IPS-15b (cell line): ENCODE measurements at regions not wholly inside any gene's neighbourhood (a gene's known extent, or its start where the extent isn't known, plus 50 kb on each side); places are given as distances from the start of the nearest gene placed in this dataset.

Experiments used
- H3K27me3 ChIP-seq: one replicate; pipeline ENCODE4 v1.6.1; 2013; ENCODE audit warnings: low read length; ENCODE audit not compliant: control insufficient read depth, insufficient read depth
- H3K36me3 ChIP-seq: one replicate; pipeline ENCODE4 v1.6.1; 2013; ENCODE audit warnings: low read length; ENCODE audit not compliant: control insufficient read depth, insufficient read depth
- H3K4me1 ChIP-seq: one replicate; pipeline ENCODE4 v1.6.1; 2013; ENCODE audit warnings: mild to moderate bottlenecking, low read length; ENCODE audit not compliant: control insufficient read depth, insufficient read depth
- H3K4me3 ChIP-seq: one replicate; pipeline ENCODE4 v1.5.1; 2013; ENCODE audit warnings: low read depth, low read length
- H3K9ac ChIP-seq: one replicate; pipeline ENCODE4 v1.6.1; 2013; ENCODE audit warnings: low read depth, mild to moderate bottlenecking, low read length
- H3K9me3 ChIP-seq: one replicate; pipeline ENCODE4 v1.6.1; 2013; ENCODE audit warnings: mild to moderate bottlenecking, low read length; ENCODE audit not compliant: control insufficient read depth, insufficient read depth

DNA sequence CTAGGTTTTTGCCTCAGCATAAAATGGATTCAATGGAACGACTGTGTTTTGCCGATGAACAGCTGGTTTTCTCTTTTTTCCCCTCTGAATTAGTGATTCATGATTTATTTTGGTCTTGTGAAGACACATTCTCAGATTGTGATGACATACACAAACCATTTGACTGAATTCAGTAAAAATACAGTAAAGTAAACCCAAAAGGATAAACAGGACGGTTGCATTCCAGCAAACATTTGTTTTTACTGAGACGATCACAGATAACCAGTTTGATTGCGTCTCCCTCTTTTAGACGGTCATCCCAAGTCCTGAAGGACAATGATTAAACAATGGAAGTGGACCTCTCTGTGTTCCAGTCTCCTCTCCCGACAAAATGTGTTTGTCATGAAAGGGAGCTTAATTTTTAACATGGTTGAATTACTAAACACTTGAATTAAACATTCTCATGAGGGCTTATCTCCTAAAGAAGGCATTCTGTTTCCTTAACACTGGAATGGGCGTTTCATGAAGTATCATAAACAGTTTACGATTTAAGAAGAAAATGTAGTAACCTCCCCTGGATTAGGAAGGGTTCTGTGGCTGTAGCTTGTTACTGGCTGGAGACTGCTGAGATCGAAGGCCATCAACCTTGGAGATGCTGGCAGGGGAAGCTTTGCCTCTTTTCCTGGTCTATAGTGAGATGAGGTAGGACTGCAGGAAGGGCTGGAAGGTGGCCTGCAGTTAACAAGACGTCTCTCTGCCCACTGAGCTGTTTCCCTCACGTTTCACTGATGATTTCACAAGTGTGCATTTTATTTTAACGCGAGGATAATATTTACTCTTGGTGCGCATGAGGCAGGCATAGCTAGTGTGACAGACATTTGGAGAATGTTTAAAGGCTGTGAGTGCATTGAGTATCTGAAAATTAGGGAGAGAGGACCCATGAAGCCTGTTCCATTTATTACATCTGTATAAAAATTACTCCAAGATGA lies 457.9 kb downstream of the FGF9 start:
- no peaks in the 10 kb centered on the region for H3K36me3 ChIP-seq
- no peak overlapping the region for H3K9ac ChIP-seq
- no peaks in the 10 kb centered on the region for H3K27me3 ChIP-seq
- H3K4me3 ChIP-seq = no peak overlapping the region
- H3K9me3 ChIP-seq = no peaks in the 10 kb centered on the region
- H3K4me1 ChIP-seq = no peaks in the 10 kb centered on the region

DNA sequence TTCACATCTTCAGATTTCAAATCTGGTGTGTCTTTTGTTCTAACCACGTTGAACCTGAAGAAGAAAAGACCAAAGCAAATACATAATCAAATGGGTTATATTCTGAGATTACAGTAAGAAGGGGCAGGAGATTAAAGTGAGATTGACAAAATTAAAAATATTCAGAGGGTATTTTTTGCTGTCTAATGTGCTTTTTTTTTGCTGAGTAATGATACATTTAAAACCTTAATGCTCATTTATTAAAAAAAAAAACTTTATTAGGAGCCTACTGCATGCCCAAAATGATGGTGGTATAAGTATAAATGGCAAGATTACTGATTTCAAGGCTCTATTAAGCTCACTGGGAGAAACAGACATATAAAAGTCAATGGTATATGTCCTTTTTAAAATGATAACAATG lies 459.4 kb downstream of the FGF9 start:
- Histone ChIP-seq H3K36me3 (no peaks in the 10 kb centered on the region), H3K4me1 (no peaks in the 10 kb centered on the region)

DNA sequence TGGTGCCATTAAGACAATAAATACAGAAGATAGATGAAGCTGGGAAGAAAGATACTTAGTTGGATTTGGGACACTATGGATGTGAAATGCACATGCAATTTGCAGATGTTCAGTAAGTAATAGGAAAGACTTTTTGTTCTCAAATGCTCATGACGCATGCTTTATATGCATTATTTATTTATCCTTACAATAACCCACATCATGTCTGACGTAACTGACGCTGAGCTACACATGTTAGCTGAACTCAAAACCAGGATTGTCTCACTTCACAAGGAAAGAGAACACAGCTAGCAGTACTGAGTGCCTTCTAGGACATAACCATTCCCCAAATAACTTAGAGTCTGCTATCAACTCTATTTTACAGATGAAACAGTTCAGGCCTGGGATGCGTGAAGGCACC lies 463.4 kb downstream of the FGF9 start:
- H3K4me3 ChIP-seq = no peak overlapping the region
- no peaks in the 10 kb centered on the region for H3K9me3 ChIP-seq
- no peaks in the 10 kb centered on the region for H3K27me3 ChIP-seq
- H3K4me1 ChIP-seq = no peaks in the 10 kb centered on the region
- H3K36me3 ChIP-seq = no peaks in the 10 kb centered on the region
- H3K9ac ChIP-seq = no peak overlapping the region

More for the DNA sequence above, 459.4 kb downstream of the FGF9 start:
- Histone ChIP-seq H3K9me3 (no peaks in the 10 kb centered on the region), H3K9ac (no peak overlapping the region), H3K4me3 (no peak overlapping the region), H3K27me3 (no peaks in the 10 kb centered on the region)

DNA sequence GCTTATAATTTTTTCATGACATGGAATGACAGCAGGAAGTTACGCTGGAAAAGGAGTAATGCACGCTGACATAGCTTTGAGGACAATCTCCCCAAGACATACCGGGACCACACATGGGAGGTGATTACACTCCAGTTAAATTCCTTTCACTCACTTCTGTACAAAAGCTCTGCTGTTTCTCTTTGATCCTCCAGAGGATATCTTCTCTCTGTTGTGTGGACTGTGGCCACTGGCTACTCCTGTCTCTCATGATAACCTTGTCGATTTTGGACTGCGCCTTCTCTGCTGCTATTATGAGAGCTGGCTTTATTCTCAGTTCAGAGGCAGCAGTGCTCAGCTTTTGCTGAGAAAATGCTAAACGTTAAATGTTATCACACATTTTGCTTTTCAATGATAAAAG lies 464.6 kb downstream of the FGF9 start:
- Histone ChIP-seq H3K9me3 (no peaks in the 10 kb centered on the region), H3K4me1 (no peaks in the 10 kb centered on the region), H3K36me3 (no peaks in the 10 kb centered on the region), H3K27me3 (no peaks in the 10 kb centered on the region), H3K4me3 (no peak overlapping the region), H3K9ac (no peak overlapping the region)

DNA sequence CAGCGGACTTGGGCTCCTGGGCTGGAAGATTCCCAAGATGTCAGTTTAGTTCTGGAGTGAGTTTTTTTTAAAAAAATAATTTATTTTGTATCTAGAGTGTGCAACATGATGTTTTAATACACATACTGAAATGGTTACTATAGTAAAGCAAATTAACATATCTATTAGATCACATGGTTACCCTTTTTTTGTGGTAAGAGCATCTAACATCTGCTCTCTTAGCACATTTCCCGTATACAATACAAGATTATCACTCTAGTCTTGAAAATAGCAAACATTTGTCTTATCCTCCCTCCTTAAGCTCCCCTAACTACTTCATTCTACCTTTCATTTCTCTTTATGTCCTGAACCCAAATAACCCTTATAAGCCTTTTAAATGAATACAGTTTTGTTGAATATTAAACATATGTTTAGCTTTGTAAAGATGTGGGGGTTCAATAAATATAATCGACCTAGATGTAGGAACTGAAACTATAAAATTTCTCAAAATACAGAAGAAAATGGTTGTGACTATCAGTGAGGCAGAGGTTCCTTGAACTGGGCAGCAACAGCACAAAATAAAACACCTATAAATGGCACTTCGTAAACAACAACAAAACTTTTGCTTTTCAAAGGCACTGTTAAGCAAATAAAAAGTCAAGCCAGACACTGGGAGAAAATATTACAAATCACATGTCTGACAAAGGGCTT lies 466.6 kb downstream of the FGF9 start:
- Histone ChIP-seq H3K27me3 (no peaks in the 10 kb centered on the region), H3K9ac (no peak overlapping the region), H3K9me3 (no peaks in the 10 kb centered on the region), H3K4me1 (no peaks in the 10 kb centered on the region), H3K4me3 (no peak overlapping the region), H3K36me3 (no peaks in the 10 kb centered on the region)

DNA sequence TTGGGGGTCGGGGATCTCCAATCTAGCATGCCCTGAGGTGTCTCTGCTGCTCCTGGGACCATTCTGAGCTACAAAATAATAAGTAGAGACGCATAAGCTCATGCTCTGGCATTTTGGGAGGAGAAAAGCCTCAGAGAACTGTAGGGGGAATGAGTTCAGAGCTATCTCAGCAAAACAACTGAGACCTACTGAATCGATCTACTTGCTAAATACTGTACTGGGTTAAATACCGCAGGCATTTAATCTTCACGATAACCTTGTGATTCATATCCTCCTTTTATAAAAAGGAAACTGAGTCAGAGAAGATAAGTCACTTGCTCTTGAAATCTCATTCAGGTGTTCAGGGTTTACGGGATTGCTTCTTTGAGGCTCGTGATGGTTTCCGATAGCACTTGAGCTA lies 468.1 kb downstream of the FGF9 start:
- H3K27me3 ChIP-seq = no peaks in the 10 kb centered on the region
- no peaks in the 10 kb centered on the region for H3K4me1 ChIP-seq
- no peaks in the 10 kb centered on the region for H3K36me3 ChIP-seq
- H3K9ac ChIP-seq = no peak overlapping the region
- H3K9me3 ChIP-seq = no peaks in the 10 kb centered on the region
- H3K4me3 ChIP-seq = no peak overlapping the region

DNA sequence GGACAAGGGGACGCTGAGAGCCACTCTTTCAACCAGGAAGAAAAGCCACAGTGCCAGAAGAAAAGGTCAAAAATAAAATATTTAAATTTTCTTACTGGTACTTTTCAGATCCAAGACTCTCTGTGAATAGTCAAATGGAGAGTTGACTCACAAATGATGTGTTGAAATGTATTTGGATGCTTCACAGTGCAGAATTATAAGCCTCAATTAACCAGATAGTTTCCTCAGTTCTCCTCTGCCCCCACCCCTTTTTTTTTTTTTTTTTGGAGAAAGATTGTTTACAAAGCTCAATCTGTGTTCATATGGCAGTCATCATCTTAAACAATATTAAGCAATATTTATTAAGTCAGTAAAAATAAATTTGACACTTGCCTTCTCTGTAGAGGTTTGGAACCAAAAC lies 470.8 kb downstream of the FGF9 start:
- Histone ChIP-seq H3K27me3 (no peaks in the 10 kb centered on the region), H3K9me3 (no peaks in the 10 kb centered on the region), H3K4me1 (no peaks in the 10 kb centered on the region), H3K36me3 (no peaks in the 10 kb centered on the region), H3K9ac (no peak overlapping the region), H3K4me3 (no peak overlapping the region)

DNA sequence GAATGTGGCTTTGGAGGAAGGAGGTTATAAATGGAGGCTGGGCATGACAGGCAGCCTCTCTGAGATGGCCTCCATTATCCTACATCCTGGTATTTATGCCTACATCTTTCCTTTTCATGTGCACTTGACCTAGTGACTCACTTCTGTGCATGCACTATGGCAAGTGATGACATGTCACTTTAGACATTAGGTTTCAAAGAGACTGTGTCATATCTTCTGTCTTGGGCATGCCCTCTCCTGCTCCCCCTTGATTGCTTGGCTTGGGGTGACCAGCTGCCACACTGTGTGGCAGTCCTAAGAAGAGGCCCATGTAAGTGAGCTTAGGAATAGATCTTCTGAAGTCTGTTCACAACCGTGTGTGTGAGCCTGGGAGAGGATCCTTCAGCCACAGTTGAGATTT lies 472.8 kb downstream of the FGF9 start:
- Histone ChIP-seq H3K27me3 (no peaks in the 10 kb centered on the region), H3K4me1 (no peaks in the 10 kb centered on the region), H3K9ac (no peak overlapping the region), H3K9me3 (no peaks in the 10 kb centered on the region), H3K4me3 (no peak overlapping the region), H3K36me3 (no peaks in the 10 kb centered on the region)

DNA sequence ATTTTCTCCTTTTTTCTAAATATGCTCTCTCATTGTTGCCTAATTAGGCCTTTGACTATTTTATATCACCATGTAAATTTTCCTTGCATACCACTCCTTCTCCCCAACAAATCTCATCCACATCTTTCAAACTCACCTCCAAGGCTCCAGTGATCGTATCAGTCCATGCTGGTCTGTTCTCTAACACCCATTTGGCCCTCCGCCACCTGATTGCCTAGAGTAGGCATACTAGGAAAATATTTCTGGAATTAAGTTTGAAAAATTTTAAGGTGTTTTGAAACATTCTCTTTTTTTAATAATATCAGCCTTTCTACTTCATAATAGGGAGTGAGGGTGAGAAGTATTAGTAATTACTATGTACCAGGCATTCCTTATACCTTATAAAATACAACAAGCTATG lies 473.9 kb downstream of the FGF9 start:
- Histone ChIP-seq H3K4me3 (no peak overlapping the region), H3K4me1 (no peaks in the 10 kb centered on the region), H3K9me3 (no peaks in the 10 kb centered on the region), H3K36me3 (no peaks in the 10 kb centered on the region), H3K9ac (no peak overlapping the region), H3K27me3 (no peaks in the 10 kb centered on the region)

DNA sequence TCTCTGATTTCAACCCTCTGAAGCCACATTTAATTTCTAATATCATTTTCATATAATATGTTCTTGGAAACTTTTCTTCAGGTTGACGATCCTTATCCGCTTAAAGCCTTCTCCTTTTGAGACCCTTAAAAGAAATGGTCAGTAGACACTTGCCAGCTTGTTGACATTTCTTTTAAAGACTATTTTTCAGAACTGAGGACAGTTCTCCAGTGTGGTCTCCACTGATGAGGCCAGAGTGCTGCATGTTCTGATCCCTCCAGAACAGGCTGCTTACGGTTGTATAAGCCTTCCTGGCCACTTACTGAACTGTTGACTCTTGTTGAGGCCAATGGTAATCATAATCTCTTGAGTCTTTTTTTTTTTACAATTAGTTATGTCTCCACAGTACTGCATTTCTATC lies 477.3 kb downstream of the FGF9 start:
- no peaks in the 10 kb centered on the region for H3K9me3 ChIP-seq
- H3K9ac ChIP-seq = no peak overlapping the region
- no peak overlapping the region for H3K4me3 ChIP-seq
- H3K36me3 ChIP-seq = no peaks in the 10 kb centered on the region
- H3K4me1 ChIP-seq = no peaks in the 10 kb centered on the region
- no peaks in the 10 kb centered on the region for H3K27me3 ChIP-seq

DNA sequence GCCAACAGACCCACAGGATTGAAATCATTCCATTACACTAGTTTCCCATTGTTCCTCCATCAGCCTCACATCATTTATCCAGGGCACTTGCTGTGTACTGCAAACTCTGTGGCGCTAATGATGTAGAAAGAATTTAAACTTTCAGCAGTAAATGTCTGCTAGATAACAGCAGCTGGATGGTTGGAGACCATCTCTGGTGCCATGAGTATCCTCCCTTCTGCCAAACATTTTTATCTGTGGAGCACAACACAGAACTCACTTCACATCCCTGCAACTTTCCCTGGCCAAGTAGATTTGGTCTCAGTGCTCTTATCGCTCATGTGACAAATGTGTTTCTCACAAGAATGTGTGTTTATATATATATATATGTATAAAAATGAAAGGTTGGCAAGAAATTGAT lies 481.9 kb downstream of the FGF9 start:
- no peaks in the 10 kb centered on the region for H3K4me1 ChIP-seq
- no peaks in the 10 kb centered on the region for H3K27me3 ChIP-seq
- no peaks in the 10 kb centered on the region for H3K9me3 ChIP-seq
- no peak overlapping the region for H3K9ac ChIP-seq
- H3K36me3 ChIP-seq = no peaks in the 10 kb centered on the region
- H3K4me3 ChIP-seq = no peak overlapping the region

DNA sequence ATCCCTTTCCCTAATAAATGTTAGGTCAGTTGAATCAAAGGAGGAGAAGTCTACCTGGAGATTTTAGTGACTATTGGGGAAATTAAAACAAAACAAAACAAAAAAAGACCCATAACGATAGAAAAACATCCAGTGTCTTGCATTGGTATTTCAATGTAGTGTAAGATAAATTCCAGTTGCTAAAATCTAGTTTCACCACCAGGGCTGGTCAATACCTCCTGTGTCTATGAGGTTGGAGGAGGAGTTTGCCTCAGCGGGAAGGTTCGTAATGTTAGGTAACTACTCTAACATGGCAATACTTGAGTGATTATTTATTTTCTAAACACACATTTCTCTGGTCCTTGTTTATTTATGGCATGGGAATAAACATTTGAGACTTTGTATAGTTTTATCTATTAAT lies 483.2 kb downstream of the FGF9 start:
- no peaks in the 10 kb centered on the region for H3K4me1 ChIP-seq
- no peak overlapping the region for H3K4me3 ChIP-seq
- H3K9me3 ChIP-seq = no peaks in the 10 kb centered on the region
- H3K27me3 ChIP-seq = no peaks in the 10 kb centered on the region
- no peaks in the 10 kb centered on the region for H3K36me3 ChIP-seq
- no peak overlapping the region for H3K9ac ChIP-seq
